Activated CD4-positive, alpha-beta memory T cell treated with anti-CD3 and anti-CD28 coated beads, Interleukin-2, amount 10 ng/mL, durations not matched to agents 7 days and 5 days (primary cell): ENCODE measurements at regions not wholly inside any gene's neighbourhood (a gene's known extent, or its start where the extent isn't known, plus 50 kb on each side); places are given as distances from the start of the nearest gene placed in this dataset.
"Not testable (repeated sequence)": the region's sequence is repeated elsewhere in the genome, so short reads cannot be mapped to it uniquely, and the experiment has no call there.

Source experiments
- CTCF ChIA-PET: fragments of 350-600 bp; sonication (Branson Sonifier 250); formaldehyde crosslinking; loops from one replicate; lab custom pipeline; 2021; ENCODE audit warnings: antibody characterized with exemption, inconsistent platforms; lab: Charles Lee
- POLR2A ChIA-PET: fragments of 350-600 bp; sonication (Branson Sonifier 250); formaldehyde crosslinking; loops from one replicate; lab custom pipeline; 2021; ENCODE audit warnings: antibody characterized with exemption; lab: Charles Lee
- DNase-seq: peaks from one replicate; pipeline ENCODE4 v3.0.0-alpha.2; 2020
- H3K27ac Mint-ChIP-seq: one replicate; pipeline ENCODE4 v1.8.0; 2021; ENCODE audit warnings: mild to moderate bottlenecking, mixed read lengths
- H3K27me3 Mint-ChIP-seq: one replicate; pipeline ENCODE4 v1.8.0; 2021; ENCODE audit warnings: mixed read lengths
- H3K36me3 Mint-ChIP-seq: one replicate; pipeline ENCODE4 v1.8.0; 2021; ENCODE audit warnings: low read depth, mixed read lengths
- H3K4me1 Mint-ChIP-seq: one replicate; pipeline ENCODE4 v1.8.0; 2021; ENCODE audit warnings: mixed read lengths
- H3K4me3 Mint-ChIP-seq: one replicate; pipeline ENCODE4 v1.8.0; 2021; ENCODE audit warnings: mild to moderate bottlenecking, mixed read lengths
- H3K9me3 Mint-ChIP-seq: one replicate; pipeline ENCODE4 v1.8.0; 2021; ENCODE audit warnings: mixed read lengths

- H3K27me3 Mint-ChIP-seq: no peaks in the 10 kb centered on the region
- CTCF ChIA-PET: no interaction called here
- no peaks in the 10 kb centered on the region for H3K4me1 Mint-ChIP-seq
- DNase-seq: no peak
- H3K27ac Mint-ChIP-seq: no peak overlapping the region
- H3K9me3 Mint-ChIP-seq: peaks cover 2% of the 10 kb centered on the region
- POLR2A ChIA-PET: no interaction called here
- H3K36me3 Mint-ChIP-seq: no peaks in the 10 kb centered on the region
- H3K4me3 Mint-ChIP-seq: no peak overlapping the region
Measured at GRCh38 chr17:21756856-21757619, 64.7 kb downstream of the KCNJ18 start.

DNA sequence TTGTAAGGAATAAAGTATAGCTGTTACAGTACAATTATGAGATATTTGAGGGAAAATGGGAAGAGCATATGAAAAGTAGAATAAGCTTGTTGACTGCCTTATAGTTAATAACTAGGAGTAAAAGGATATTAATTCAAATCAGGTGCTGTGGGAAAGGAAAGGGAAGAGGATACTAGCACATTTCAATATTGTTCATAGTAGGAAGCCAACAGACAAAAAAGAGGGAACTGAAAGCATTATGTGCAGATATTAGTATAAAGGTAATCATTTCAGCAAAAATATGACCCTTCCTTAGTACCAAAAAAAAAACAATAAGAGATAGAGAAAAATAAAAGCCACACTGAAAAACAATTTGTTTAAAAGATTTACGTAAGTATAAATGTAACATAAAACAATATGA, 67.3 kb downstream of the KCNJ18 start:
- CTCF ChIA-PET, POLR2A ChIA-PET, H3K4me1 Mint-ChIP-seq, H3K27me3 Mint-ChIP-seq, H3K27ac Mint-ChIP-seq, DNase-seq, H3K4me3 Mint-ChIP-seq, H3K36me3 Mint-ChIP-seq, H3K9me3 Mint-ChIP-seq: not testable (repeated sequence)

- DNase-seq, H3K4me3 Mint-ChIP-seq, CTCF ChIA-PET, H3K27ac Mint-ChIP-seq, H3K4me1 Mint-ChIP-seq, H3K36me3 Mint-ChIP-seq, POLR2A ChIA-PET, H3K27me3 Mint-ChIP-seq: not testable (repeated sequence)
- peaks cover 13% of the 10 kb centered on the region for H3K9me3 Mint-ChIP-seq
Measured at GRCh38 chr17:21763738-21764340, 71.5 kb downstream of the KCNJ18 start.

- H3K4me3 Mint-ChIP-seq, POLR2A ChIA-PET, H3K27me3 Mint-ChIP-seq, CTCF ChIA-PET, H3K27ac Mint-ChIP-seq, DNase-seq, H3K4me1 Mint-ChIP-seq, H3K36me3 Mint-ChIP-seq: not testable (repeated sequence)
- peaks cover 13% of the 10 kb centered on the region for H3K9me3 Mint-ChIP-seq
Measured at GRCh38 chr17:21765651-21766290, 73.4 kb downstream of the KCNJ18 start.

- H3K4me3 Mint-ChIP-seq, H3K36me3 Mint-ChIP-seq, CTCF ChIA-PET, POLR2A ChIA-PET, DNase-seq, H3K27ac Mint-ChIP-seq, H3K4me1 Mint-ChIP-seq, H3K27me3 Mint-ChIP-seq: not testable (repeated sequence)
- H3K9me3 Mint-ChIP-seq: peaks cover 13% of the 10 kb centered on the region
Measured at GRCh38 chr17:21766565-21766964, 74.2 kb downstream of the KCNJ18 start.

DNA sequence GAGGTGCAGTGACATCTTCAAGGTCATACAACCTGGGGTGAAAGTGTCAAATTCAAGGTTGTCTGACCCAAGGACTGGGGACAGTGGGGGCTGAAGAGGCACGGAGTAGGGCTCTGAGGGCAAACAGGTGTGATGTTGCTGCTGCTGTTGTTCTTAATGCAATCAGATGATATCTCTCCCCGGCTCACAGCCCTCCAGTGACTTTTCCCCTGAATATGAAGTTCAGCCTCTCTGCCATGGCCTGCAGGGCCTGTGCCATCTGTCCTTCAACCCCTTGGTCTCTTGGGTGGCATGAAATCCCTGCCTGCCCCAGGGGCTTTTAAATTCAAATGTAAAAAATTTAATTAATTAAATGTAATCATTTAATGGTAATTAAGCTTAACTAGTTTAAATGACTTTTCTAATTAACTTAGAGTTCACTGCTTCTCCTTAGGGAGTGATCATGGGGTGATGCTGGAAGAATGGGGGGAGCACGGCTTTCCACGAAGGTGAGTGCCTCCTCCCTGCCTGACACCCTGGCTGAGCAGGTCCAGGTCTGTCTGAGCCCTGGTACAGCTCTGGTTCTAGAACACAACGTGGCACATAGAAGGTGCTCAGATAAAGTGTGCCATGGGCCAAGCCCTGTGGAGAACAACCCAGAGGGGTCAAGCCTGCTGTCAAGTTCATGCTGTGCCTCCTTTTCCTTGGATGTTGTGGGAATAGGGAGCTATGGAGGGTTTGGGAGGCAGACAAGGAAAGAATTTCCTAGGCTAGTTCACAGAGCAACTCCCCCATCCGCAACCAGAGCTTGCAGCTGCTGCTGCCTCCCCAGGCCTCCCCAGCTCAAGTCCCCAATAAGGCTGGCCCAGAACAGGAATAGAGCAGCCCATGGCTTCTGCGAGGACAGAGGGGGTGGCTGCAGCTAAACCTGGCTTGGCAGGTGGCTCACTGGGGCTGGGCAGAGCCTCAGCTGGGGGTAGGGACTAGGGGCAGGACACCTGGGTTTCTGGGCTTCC, 75.1 kb downstream of the KCNJ18 start:
- H3K36me3 Mint-ChIP-seq, POLR2A ChIA-PET, CTCF ChIA-PET, H3K4me3 Mint-ChIP-seq, H3K4me1 Mint-ChIP-seq, DNase-seq, H3K27ac Mint-ChIP-seq, H3K27me3 Mint-ChIP-seq: not testable (repeated sequence)
- peaks cover 13% of the 10 kb centered on the region for H3K9me3 Mint-ChIP-seq

DNA sequence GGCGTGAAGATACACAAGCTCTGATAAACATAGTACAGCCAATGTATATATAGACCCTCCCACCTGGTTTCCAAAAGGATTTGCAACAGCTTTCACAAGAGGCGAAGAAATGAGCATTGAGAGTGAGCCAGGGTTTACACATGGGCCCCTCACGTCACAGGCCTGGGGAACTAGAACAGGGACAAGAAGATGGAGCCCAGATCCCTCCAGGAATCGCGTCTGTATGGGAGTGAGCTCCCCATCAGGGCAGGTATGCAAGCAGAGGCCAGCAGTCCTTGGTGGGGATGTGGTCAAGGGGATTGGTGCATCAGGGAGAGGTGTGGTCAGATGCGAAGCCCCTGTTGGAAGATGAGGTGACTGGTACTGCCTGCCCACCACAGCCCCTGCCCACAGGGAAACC, 75.9 kb downstream of the KCNJ18 start:
- H3K27ac Mint-ChIP-seq, H3K4me3 Mint-ChIP-seq, POLR2A ChIA-PET, DNase-seq, H3K4me1 Mint-ChIP-seq, CTCF ChIA-PET, H3K27me3 Mint-ChIP-seq, H3K36me3 Mint-ChIP-seq: not testable (repeated sequence)
- H3K9me3 Mint-ChIP-seq: peaks cover 13% of the 10 kb centered on the region

DNA sequence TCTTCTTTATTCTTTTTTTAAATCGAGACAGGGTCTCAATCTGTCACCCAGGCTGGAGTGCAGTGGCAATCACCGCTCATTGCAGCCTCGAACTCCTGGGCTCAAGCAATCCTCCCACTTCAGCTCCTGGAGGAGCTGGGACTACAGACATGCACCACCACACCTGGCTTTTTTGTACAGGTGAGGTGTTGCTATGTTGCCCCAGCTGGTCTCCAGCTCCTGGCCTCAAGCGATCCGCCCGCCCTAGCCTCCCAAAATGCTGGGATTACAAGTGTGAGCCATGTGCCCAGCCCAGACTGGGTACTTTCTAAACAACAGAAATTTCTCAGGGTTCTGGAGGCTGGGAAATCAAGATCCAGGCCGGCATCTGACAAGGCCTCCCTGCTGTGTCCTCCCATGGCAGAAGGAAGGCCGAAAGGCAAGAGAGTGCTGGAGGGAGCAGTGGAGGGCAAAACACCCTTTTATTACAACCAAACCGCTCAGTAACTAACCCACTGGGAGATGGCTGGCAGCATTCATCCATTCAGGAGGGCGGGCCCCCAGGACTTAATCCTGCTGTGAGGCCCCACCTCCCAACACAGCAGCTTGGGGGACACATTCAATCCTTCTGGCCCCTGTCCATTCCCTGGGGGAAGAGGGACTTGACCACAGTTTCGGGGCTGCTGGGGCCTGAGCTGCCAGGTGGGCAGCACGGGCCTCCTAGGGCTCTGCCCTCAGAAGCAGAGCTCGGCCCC, 76.6 kb downstream of the KCNJ18 start:
- H3K4me1 Mint-ChIP-seq, DNase-seq, CTCF ChIA-PET, H3K27me3 Mint-ChIP-seq, POLR2A ChIA-PET, H3K27ac Mint-ChIP-seq, H3K36me3 Mint-ChIP-seq, H3K4me3 Mint-ChIP-seq: not testable (repeated sequence)
- peaks cover 11% of the 10 kb centered on the region for H3K9me3 Mint-ChIP-seq

- H3K27me3 Mint-ChIP-seq, H3K36me3 Mint-ChIP-seq, DNase-seq, H3K4me3 Mint-ChIP-seq, CTCF ChIA-PET, H3K9me3 Mint-ChIP-seq, H3K4me1 Mint-ChIP-seq, POLR2A ChIA-PET, H3K27ac Mint-ChIP-seq: not testable (repeated sequence)
Measured at GRCh38 chr17:21769781-21770180, 77.5 kb downstream of the KCNJ18 start.

GRCh38 chr17:21770466-21771446, 78.4 kb downstream of the KCNJ18 start:
- H3K4me3 Mint-ChIP-seq, CTCF ChIA-PET, H3K9me3 Mint-ChIP-seq, H3K27ac Mint-ChIP-seq, POLR2A ChIA-PET, H3K4me1 Mint-ChIP-seq, DNase-seq, H3K27me3 Mint-ChIP-seq, H3K36me3 Mint-ChIP-seq: not testable (repeated sequence)

DNA sequence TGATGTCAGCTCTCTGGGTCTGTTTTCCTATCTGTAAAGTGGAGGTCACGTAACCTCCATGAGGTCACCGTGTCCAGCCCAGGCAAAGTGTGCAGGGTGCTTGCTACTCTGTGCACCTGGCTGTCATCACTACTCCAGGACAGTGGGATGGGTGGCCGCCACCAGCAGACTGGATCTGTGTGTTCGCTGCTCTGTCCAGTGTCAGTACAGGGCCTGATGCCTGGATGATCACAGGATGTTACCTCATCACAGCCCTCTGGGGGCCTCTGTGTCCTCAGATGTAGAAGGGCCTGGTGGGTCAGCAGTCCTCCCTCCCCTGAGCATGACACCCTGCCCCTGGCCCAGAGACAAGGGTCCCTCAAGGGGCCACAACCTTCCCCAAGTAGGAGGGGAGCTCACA, 80.0 kb downstream of the KCNJ18 start:
- ChIA-PET CTCF (no interaction called here), POLR2A (no interaction called here)
- H3K27me3 Mint-ChIP-seq: no peaks in the 10 kb centered on the region

More for the DNA sequence above, 80.0 kb downstream of the KCNJ18 start:
- Mint-ChIP-seq H3K4me1 (no peaks in the 10 kb centered on the region), H3K36me3 (no peaks in the 10 kb centered on the region), H3K4me3 (no peak overlapping the region), H3K27ac (no peak overlapping the region), H3K9me3 (peaks cover 6% of the 10 kb centered on the region)
- DNase-seq: no peak
